H1 (cell line): ENCODE measurements at regions not wholly inside any gene's neighbourhood (a gene's known extent, or its start where the extent isn't known, plus 50 kb on each side); places are given as distances from the start of the nearest gene placed in this dataset.

ENCODE experiments used
- BCL11A ChIP-seq, 2 experiments: IDR thresholded peaks; one replicate each; pipeline ENCODE4 v1.6.1; 2011; ENCODE audit warnings: low read depth in 2 of 2, low read length in 2 of 2, mild to moderate bottlenecking in 2 of 2
- CTBP2 ChIP-seq: IDR thresholded peaks from 2 replicates; pipeline ENCODE4 v1.7.0; 2011; ENCODE audit warnings: borderline replicate concordance, mild to moderate bottlenecking, moderate library complexity, mixed read lengths, low read length; ENCODE audit not compliant: insufficient read depth, insufficient read length
- EZH2 ChIP-seq: fragments of 200-600 bp; sonication (generic); IDR thresholded peaks from 2 replicates; pipeline ENCODE4 v1.7.1; 2012; ENCODE audit warnings: low read depth, mild to moderate bottlenecking, moderate library complexity, low read length, inconsistent platforms; ENCODE audit not compliant: severe bottlenecking
- POLR2AphosphoS5 ChIP-seq: IDR thresholded peaks from 2 replicates; pipeline ENCODE4 v1.6.1; 2011; ENCODE audit warnings: low read depth, low read length
- POU5F1 ChIP-seq: IDR thresholded peaks from 2 replicates; pipeline ENCODE4 v1.6.1; 2011; ENCODE audit warnings: low read depth, mild to moderate bottlenecking, low read length, moderate library complexity
- RXRA ChIP-seq: IDR thresholded peaks from 2 replicates; pipeline ENCODE4 v1.6.1; 2011; ENCODE audit warnings: low read depth, mild to moderate bottlenecking, low read length, moderate library complexity; ENCODE audit not compliant: insufficient read depth
- SRF ChIP-seq: IDR thresholded peaks from 2 replicates; pipeline ENCODE4 v1.6.1; 2011; ENCODE audit warnings: mild to moderate bottlenecking, low read depth, low read length, moderate library complexity

DNA sequence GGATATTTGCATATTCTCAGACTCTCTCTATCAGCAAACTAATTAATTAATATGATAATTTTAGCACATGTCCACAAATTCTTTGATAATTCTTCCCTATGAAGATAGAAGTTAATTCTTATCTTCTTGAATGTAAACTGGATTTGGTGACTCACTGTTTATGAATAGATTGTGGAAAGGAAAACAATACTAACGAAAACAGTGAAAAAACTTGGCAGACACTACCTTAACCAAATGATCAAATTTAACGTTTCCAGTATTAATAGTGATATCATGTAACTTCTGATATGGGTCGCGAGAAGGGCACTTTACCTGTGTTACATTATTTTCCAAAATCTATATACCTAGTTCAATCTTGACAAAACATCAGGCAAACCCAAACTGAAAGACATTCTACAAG lies 401.0 kb downstream of the SI start (continued):
- TF ChIP-seq CTBP2 (no peak), EZH2 (no peak), SRF (no peak), BCL11A (IDR thresholded peaks at IDR 0.05; ENCODE audit: low read depth in 2 of 2, low read length in 2 of 2) (no peak), POU5F1 (no peak), RXRA (no peak), POLR2AphosphoS5 (no peak)
